SU-DHL-6 (cell line): ENCODE measurements at regions not wholly inside any gene's neighbourhood (a gene's known extent, or its start where the extent isn't known, plus 50 kb on each side); places are given as distances from the start of the nearest gene placed in this dataset.

ENCODE experiments used
- H2AFZ ChIP-seq: fragments of 200-600 bp; sonication (generic); 2 replicates; pipeline ENCODE4 v1.6.1; 2014; ENCODE audit warnings: low read depth, mild to moderate bottlenecking, moderate library complexity, mixed read lengths, antibody characterized with exemption, low read length; ENCODE audit not compliant: severe bottlenecking
- H3F3A ChIP-seq: fragments of 200-600 bp; shearing (Covaris generic); 2 replicates; pipeline ENCODE4 v1.6.0; 2016; ENCODE audit warnings: antibody characterized with exemption, mild to moderate bottlenecking; ENCODE audit not compliant: insufficient read depth
- H3K27ac ChIP-seq: fragments of 200-600 bp; sonication (generic); 2 replicates; pipeline ENCODE4 v1.5.1; 2016; ENCODE audit warnings: low read depth, mild to moderate bottlenecking, low read length, moderate library complexity, mixed read lengths
- H3K27me3 ChIP-seq: fragments of 200-600 bp; sonication (generic), shearing (Covaris generic); 2 replicates; pipeline ENCODE4 v1.6.0; 2014; ENCODE audit warnings: mild to moderate bottlenecking, low read length
- H3K36me3 ChIP-seq: fragments of 200-600 bp; sonication (generic); 2 replicates; pipeline ENCODE4 v1.6.1; 2014; ENCODE audit warnings: mild to moderate bottlenecking, low read length, mixed read lengths
- H3K4me2 ChIP-seq: fragments of 300-600, 200-600 bp; shearing (Covaris generic), sonication (generic); 2 replicates; pipeline ENCODE4 v1.6.0; 2014; ENCODE audit warnings: low read length, low read depth, mild to moderate bottlenecking; ENCODE audit not compliant: poor library complexity, severe bottlenecking
- H3K4me3 ChIP-seq: fragments of 200-600 bp; sonication (generic); 2 replicates; pipeline ENCODE4 v1.5.1; 2014; ENCODE audit warnings: antibody characterized with exemption, low read length, mild to moderate bottlenecking, mixed read lengths; ENCODE audit not compliant: insufficient read depth, poor library complexity, severe bottlenecking
- H3K79me2 ChIP-seq: fragments of 200-600 bp; sonication (generic); 2 replicates; pipeline ENCODE4 v1.6.1; 2014; ENCODE audit warnings: mild to moderate bottlenecking, low read length, moderate library complexity; ENCODE audit not compliant: insufficient read depth
- H3K9ac ChIP-seq: fragments of 200-600 bp; sonication (generic); 2 replicates; pipeline ENCODE4 v1.7.0; 2014; ENCODE audit warnings: mild to moderate bottlenecking, low read length
- H3K9me2 ChIP-seq: fragments of 200-600 bp; sonication (generic); replicated peaks from 2 replicates; pipeline ENCODE4 v1.6.1; 2014; ENCODE audit warnings: low read length; ENCODE audit not compliant: insufficient read depth
- H3K9me3 ChIP-seq: fragments of 200-600 bp; sonication (generic); 2 replicates; pipeline ENCODE4 v1.6.1; 2014; ENCODE audit warnings: low read length, mixed read lengths; ENCODE audit not compliant: insufficient read depth
- H4K20me1 ChIP-seq: fragments of 200-600 bp; sonication (generic); 2 replicates; pipeline ENCODE4 v1.6.1; 2014; ENCODE audit warnings: low read depth, mild to moderate bottlenecking, antibody characterized with exemption, low read length, moderate library complexity, mixed read lengths
- EZH2phosphoT487 ChIP-seq: fragments of 200-600 bp; sonication (generic), shearing (Covaris generic); conservative IDR thresholded peaks from 2 replicates; pipeline ENCODE4 v1.6.1; 2018; ENCODE audit warnings: mild to moderate bottlenecking, antibody characterized with exemption, low read length, moderate library complexity, mixed read lengths
- TF ChIP-seq, protein P1 (sequence below): fragments of 200-600 bp; sonication (generic); IDR thresholded peaks from one replicate; pipeline ENCODE4 v1.5.1; 2017; ENCODE audit warnings: antibody characterized with exemption, mild to moderate bottlenecking, low read length, moderate library complexity; ENCODE audit not compliant: insufficient read depth, poor library complexity, severe bottlenecking

DNA sequence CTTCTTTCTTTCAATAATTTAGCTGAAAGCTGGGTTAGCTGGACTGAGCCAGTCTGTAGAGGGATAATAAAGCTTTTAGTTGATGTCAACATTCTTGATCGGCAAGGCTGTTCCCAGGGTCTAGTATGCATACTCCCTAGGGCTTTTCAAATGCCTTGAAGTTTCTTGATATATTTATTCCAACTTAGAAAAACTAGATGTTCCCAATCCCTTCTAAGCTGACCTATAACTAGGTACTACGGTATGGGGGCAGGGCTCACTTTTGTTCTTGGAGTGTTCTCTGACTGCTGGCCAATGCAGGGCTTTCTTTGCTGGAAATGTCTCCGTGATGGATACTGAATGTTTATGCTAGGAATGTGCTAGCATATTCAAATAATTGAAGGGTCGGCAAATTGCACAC is 258.6 kb upstream of the TANK start:
- H3K9me2 ChIP-seq, result no peaks in the 10 kb centered on the region
- no peaks in the 10 kb centered on the region for H3K9me3 ChIP-seq
- no peaks in the 10 kb centered on the region for H3K36me3 ChIP-seq
- no peak overlapping the region for H3K9ac ChIP-seq
- no peak for TF ChIP-seq EZH2phosphoT487
- TF ChIP-seq, protein P1, sequence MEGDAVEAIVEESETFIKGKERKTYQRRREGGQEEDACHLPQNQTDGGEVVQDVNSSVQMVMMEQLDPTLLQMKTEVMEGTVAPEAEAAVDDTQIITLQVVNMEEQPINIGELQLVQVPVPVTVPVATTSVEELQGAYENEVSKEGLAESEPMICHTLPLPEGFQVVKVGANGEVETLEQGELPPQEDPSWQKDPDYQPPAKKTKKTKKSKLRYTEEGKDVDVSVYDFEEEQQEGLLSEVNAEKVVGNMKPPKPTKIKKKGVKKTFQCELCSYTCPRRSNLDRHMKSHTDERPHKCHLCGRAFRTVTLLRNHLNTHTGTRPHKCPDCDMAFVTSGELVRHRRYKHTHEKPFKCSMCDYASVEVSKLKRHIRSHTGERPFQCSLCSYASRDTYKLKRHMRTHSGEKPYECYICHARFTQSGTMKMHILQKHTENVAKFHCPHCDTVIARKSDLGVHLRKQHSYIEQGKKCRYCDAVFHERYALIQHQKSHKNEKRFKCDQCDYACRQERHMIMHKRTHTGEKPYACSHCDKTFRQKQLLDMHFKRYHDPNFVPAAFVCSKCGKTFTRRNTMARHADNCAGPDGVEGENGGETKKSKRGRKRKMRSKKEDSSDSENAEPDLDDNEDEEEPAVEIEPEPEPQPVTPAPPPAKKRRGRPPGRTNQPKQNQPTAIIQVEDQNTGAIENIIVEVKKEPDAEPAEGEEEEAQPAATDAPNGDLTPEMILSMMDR, result no peak
- H3K27ac ChIP-seq, result no peak overlapping the region
- no peak overlapping the region for H3K4me2 ChIP-seq
- H3K79me2 ChIP-seq, result no peaks in the 10 kb centered on the region
- H3K27me3 ChIP-seq, result no peaks in the 10 kb centered on the region
- H2AFZ ChIP-seq, result no peak overlapping the region
- no peak overlapping the region for H3K4me3 ChIP-seq
- H4K20me1 ChIP-seq, result no peaks in the 10 kb centered on the region
- H3F3A ChIP-seq, result no peaks in the 10 kb centered on the region

DNA sequence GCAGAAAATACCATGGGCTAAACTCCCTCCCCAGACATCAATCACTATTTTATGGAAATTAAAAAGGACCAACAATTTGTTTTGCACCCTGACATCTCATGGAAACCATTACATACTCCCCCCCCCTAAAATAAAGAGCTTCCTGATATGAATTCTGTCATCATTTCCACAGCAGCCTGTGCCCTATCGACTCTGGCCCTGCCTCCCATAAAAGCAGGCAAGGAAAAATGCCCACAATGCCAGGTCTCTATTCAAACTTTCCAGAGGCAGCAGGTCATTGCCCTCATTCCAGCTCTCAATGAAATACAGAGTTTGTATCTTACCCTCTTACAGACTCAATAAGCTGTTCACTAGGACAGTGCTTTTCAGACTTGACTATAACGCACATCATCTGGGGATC is 254.4 kb upstream of the TANK start:
- no peak overlapping the region for H3K4me3 ChIP-seq
- H3K27me3 ChIP-seq, result no peaks in the 10 kb centered on the region
- no peaks in the 10 kb centered on the region for H3K9me2 ChIP-seq
- no peaks in the 10 kb centered on the region for H3K9me3 ChIP-seq
- H4K20me1 ChIP-seq, result no peaks in the 10 kb centered on the region
- no peaks in the 10 kb centered on the region for H3K79me2 ChIP-seq
- H3K27ac ChIP-seq, result no peak overlapping the region
- H3F3A ChIP-seq, result no peaks in the 10 kb centered on the region
- no peak overlapping the region for H3K9ac ChIP-seq
- H3K36me3 ChIP-seq, result no peaks in the 10 kb centered on the region
- TF ChIP-seq, protein P1, result no peak
- no peak for TF ChIP-seq EZH2phosphoT487
- no peak overlapping the region for H2AFZ ChIP-seq
- H3K4me2 ChIP-seq, result no peak overlapping the region

DNA sequence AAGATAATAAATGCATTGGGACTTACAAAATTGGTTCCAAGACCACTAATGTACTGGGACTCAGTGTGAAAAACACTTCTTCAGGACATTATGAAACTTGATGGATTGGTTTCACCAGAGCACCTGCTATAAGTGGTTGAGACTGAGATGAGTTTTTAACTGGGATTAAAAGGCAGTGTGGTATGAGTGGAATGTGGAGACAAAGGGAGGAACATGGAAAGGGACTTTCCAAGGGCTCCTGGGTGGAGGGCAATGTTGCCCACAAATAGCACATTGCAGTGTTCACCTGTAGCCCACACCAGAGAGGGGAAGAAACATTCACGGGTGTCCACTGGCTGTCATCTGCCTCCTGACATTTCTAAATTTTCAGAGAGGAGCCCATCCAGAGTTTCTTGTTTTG is 253.3 kb upstream of the TANK start:
- no peak overlapping the region for H3K9ac ChIP-seq
- H3K27ac ChIP-seq, result no peak overlapping the region
- no peaks in the 10 kb centered on the region for H3F3A ChIP-seq
- TF ChIP-seq, protein P1, result no peak
- TF ChIP-seq EZH2phosphoT487, result no peak
- no peaks in the 10 kb centered on the region for H4K20me1 ChIP-seq
- no peak overlapping the region for H3K4me3 ChIP-seq
- H3K36me3 ChIP-seq, result no peaks in the 10 kb centered on the region
- H2AFZ ChIP-seq, result no peak overlapping the region
- H3K9me2 ChIP-seq, result no peaks in the 10 kb centered on the region
- H3K79me2 ChIP-seq, result no peaks in the 10 kb centered on the region
- no peaks in the 10 kb centered on the region for H3K27me3 ChIP-seq
- no peaks in the 10 kb centered on the region for H3K9me3 ChIP-seq
- H3K4me2 ChIP-seq, result no peak overlapping the region

DNA sequence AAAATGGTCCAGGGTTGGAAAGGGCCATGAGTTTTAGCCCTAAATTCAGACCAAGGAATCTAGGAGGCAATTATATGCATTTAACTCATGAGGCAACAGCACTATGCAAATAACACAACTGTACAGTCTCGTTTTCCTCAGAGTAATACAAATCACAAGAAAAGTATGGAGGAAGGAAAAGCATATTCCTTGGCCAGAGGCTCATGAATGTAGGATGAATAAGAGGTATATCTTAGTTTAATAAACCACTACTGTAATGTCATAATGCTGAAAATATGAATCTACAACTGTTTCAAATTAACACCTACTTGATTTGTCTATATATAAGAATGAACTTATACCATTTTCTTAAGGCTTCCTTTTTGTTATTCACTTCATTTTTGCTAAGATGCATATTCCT is 252.5 kb upstream of the TANK start:
- H3K9me3 ChIP-seq, result no peaks in the 10 kb centered on the region
- no peak overlapping the region for H2AFZ ChIP-seq
- no peak overlapping the region for H3K27ac ChIP-seq
- no peak overlapping the region for H3K9ac ChIP-seq
- no peak for TF ChIP-seq EZH2phosphoT487
- TF ChIP-seq, protein P1, result no peak
- no peaks in the 10 kb centered on the region for H3K9me2 ChIP-seq
- H3K79me2 ChIP-seq, result no peaks in the 10 kb centered on the region
- H3F3A ChIP-seq, result no peaks in the 10 kb centered on the region
- no peaks in the 10 kb centered on the region for H4K20me1 ChIP-seq
- H3K4me2 ChIP-seq, result no peak overlapping the region
- no peaks in the 10 kb centered on the region for H3K27me3 ChIP-seq
- H3K4me3 ChIP-seq, result no peak overlapping the region
- H3K36me3 ChIP-seq, result no peaks in the 10 kb centered on the region
